Testis (tissue), 2 donors: ENCODE measurements at regions not wholly inside any gene's neighbourhood (a gene's known extent, or its start where the extent isn't known, plus 50 kb on each side); places are given as distances from the start of the nearest gene placed in this dataset.

Source experiments
- DNase-seq: peaks from one replicate; pipeline ENCODE4 v3.0.0-alpha.2; 2019
- H3K27ac ChIP-seq, 2 donors: fragments of 200-600 bp; sonication (generic); one replicate each; pipeline ENCODE4 v1.5.1; 2019
- H3K27me3 ChIP-seq: fragments of 200-600 bp; sonication (generic); one replicate; pipeline ENCODE4 v1.5.1; 2019
- H3K36me3 ChIP-seq: fragments of 200-600 bp; sonication (generic); one replicate; pipeline ENCODE4 v1.5.1; 2017; ENCODE audit warnings: low read depth; ENCODE audit errors: missing control alignments
- H3K4me1 ChIP-seq: fragments of 200-600 bp; sonication (generic); one replicate; pipeline ENCODE4 v1.5.1; 2019
- H3K4me3 ChIP-seq, 2 donors: fragments of 200-600 bp; sonication (generic); one replicate each; pipeline ENCODE4 v1.5.1; 2017 to 2019
- H3K9me3 ChIP-seq: fragments of 200-600 bp; sonication (generic); one replicate; pipeline ENCODE4 v1.5.1; 2017
- POLR2A ChIP-seq: fragments of 450-650 bp; IDR thresholded peaks from one replicate; pipeline ENCODE4 v1.6.1; 2017; ENCODE audit warnings: antibody characterized with exemption, mild to moderate bottlenecking, moderate library complexity
- WGBS, 2 donors: methylation state at CpG; one replicate each; pipeline ENCODE4 v1.1.5; 2018; 5-methylcytosine and 5-hydroxymethylcytosine counted together
- intact Hi-C: fragments of 100-400 bp; cut with DNase I; formaldehyde crosslinking; loops from one replicate; pipeline ENCODE4 v1.15.1; 2023; ENCODE audit warnings: low total_unique reads
- TF ChIP-seq, protein P1 (sequence below), 3 experiments: fragments of 450-650 bp in 2 of 3; fragments of 200-600 bp in 1 of 3; sonication (generic) in 1 of 3; IDR thresholded peaks; one replicate each; pipeline ENCODE4 v1.5.1; 2016 to 2019; ENCODE audit warnings: antibody characterized with exemption in 3 of 3, mild to moderate bottlenecking in 2 of 3, moderate library complexity in 1 of 3

DNA sequence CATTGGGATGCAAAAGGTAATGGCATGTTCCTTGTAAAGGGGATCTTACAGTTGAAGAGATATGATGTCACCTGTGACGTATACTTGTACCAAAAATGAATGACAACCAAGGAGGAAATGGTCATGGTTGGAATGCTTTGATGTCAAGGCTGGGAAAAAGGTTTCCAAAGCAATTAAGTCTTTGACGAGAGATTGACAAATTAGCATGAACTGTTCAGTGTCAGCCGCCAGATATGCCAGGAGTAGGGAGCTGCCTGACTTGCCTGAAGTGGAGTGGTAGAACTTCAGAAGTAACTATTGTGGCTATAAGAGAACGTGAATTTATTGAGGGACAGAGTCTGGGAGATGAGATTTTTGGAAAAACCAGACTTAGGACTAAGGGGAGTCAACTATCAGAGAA, 88.1 kb downstream of the SEPTIN7 start:
- H3K9me3 ChIP-seq, result no peaks in the 10 kb centered on the region
- WGBS, 2 donors, result 93 to 95% methylated on average over 4 of the region's 4 CpGs
- no peaks in the 10 kb centered on the region for H3K27me3 ChIP-seq
- no peak overlapping the region for H3K4me3 ChIP-seq
- no peaks in the 10 kb centered on the region for H3K36me3 ChIP-seq
- intact Hi-C loops, result no loop called here
- TF ChIP-seq, protein P1, sequence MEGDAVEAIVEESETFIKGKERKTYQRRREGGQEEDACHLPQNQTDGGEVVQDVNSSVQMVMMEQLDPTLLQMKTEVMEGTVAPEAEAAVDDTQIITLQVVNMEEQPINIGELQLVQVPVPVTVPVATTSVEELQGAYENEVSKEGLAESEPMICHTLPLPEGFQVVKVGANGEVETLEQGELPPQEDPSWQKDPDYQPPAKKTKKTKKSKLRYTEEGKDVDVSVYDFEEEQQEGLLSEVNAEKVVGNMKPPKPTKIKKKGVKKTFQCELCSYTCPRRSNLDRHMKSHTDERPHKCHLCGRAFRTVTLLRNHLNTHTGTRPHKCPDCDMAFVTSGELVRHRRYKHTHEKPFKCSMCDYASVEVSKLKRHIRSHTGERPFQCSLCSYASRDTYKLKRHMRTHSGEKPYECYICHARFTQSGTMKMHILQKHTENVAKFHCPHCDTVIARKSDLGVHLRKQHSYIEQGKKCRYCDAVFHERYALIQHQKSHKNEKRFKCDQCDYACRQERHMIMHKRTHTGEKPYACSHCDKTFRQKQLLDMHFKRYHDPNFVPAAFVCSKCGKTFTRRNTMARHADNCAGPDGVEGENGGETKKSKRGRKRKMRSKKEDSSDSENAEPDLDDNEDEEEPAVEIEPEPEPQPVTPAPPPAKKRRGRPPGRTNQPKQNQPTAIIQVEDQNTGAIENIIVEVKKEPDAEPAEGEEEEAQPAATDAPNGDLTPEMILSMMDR (IDR thresholded peaks at IDR 0.05), result no peak
- TF ChIP-seq POLR2A, result no peak
- no peaks in the 10 kb centered on the region for H3K4me1 ChIP-seq
- H3K27ac ChIP-seq, result no peak overlapping the region
- DNase-seq, result no peak

DNA sequence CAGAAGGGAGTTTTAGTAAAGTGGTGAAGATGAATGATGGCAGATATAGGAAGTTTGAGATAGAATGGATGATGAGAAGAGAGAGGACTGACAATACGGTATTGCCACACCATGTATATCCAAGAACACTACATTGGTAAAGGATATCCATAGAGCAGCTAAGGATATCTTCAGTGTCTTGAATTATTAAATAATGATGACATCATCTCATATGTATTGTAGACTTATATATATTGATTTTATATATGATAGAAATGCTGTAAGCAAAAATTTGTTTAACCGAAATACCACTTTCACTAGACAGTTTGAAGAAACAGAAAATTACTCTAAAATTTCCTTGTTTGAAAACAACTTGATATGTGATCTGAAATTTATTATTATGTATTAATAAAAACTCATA, 89.0 kb downstream of the SEPTIN7 start:
- no peaks in the 10 kb centered on the region for H3K27me3 ChIP-seq
- WGBS, 2 donors, result 98 to 99% methylated on average over 2 of the region's 2 CpGs
- H3K4me1 ChIP-seq, result no peaks in the 10 kb centered on the region
- TF ChIP-seq POLR2A, result no peak
- TF ChIP-seq, protein P1 (IDR thresholded peaks at IDR 0.05), result no peak
- no peak overlapping the region for H3K27ac ChIP-seq
- H3K9me3 ChIP-seq, result no peaks in the 10 kb centered on the region
- H3K4me3 ChIP-seq, result no peak overlapping the region
- DNase-seq, result no peak
- intact Hi-C loops, result no loop called here
- H3K36me3 ChIP-seq, result no peaks in the 10 kb centered on the region

DNA sequence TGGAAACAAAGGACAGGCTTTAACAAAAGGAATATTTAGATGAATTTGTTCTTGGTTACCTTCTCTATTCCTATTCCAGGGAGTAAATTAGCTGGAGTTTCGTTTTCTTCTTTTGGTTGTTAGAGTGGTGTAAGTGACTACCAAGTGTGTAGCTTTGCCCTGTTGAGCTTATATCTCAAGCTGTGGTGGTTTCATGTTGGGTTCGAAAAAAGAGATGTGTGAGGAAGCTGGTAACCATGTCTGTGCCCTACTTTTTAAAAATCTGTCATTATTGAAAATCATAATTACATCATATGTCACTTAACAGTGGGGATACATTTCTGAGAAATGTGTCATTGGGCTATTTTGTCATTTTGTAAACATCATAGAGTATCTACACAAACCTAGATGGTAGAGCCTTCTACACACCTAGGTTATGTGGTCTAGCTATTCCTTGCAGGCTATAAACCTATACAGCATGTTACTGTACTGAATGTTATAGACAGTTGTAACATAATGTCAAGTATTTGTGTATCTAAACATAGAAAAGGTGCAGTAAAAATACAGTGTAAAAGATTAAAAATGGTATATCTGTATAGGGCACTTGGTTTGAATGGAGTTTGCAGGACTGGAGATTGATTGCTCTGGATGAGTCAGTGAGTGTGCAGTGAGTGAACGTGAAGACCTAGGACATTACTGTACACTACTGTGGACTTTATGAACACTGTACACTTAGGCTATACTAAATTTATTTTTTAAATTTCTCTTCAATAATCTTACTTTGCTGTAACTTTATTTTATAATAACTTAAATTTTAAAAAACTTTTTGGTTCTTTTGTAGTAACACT, 90.4 kb downstream of the SEPTIN7 start:
- H3K27ac ChIP-seq, result no peak overlapping the region
- TF ChIP-seq, protein P1 (IDR thresholded peaks at IDR 0.05), result no peak
- no peak for TF ChIP-seq POLR2A
- 87 to 94% methylated on average over 3 of the region's 3 CpGs for WGBS, 2 donors
- no peaks in the 10 kb centered on the region for H3K9me3 ChIP-seq
- no peaks in the 10 kb centered on the region for H3K4me1 ChIP-seq
- no peaks in the 10 kb centered on the region for H3K27me3 ChIP-seq
- H3K36me3 ChIP-seq, result no peaks in the 10 kb centered on the region
- no peak for DNase-seq
- intact Hi-C loops, result no loop called here
- H3K4me3 ChIP-seq, result no peak overlapping the region

DNA sequence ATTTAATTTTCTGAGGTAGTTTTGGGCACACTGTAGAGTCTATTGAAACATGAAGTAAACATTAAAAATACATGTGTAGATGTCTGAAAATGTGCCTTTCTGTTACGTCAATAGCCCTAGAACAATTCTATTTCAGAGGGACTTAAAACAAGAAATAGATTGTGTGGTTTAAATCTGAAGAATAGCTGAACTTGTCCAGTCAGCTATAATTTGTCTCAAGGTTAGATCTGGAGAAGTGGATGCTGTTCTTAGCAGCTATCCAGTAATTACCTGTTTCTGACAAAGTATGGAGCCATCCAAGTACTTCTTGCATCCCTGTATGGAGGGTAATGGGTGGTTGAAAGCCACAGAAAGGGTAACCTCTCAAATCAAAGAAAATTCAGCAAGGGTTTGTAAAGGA, 92.8 kb downstream of the SEPTIN7 start:
- Histone ChIP-seq H3K4me1 (no peaks in the 10 kb centered on the region), H3K9me3 (no peaks in the 10 kb centered on the region), H3K27ac (no peak overlapping the region), H3K4me3 (no peak overlapping the region), H3K36me3 (no peaks in the 10 kb centered on the region), H3K27me3 (no peaks in the 10 kb centered on the region)
- no peak for DNase-seq
- 91 to 96% methylated on average over 1 of the region's 1 CpG for WGBS, 2 donors
- intact Hi-C loops, result no loop called here
- TF ChIP-seq, protein P1 (IDR thresholded peaks at IDR 0.05), result no peak
- TF ChIP-seq POLR2A, result no peak

DNA sequence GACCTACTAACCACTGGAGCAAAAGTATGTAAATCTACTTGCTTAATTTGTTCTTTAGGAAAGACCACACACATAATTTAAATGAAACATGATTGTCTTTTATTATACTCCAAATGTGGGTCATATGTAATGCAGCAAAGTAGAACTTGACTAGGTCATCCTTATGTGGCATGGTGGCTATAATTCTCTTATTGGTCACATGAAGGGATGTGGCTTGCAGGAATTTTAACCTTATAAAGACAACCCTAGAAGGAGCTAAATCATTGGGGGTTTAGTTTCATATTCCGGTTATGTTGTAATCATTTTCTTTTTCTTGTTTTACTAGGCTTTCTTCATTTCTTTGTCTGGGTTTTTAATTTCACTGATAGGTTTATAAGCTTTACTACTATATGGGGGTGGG, 93.9 kb downstream of the SEPTIN7 start:
- WGBS, 2 donors, result 95 to 100% methylated on average over 1 of the region's 1 CpG
- DNase-seq, result no peak
- TF ChIP-seq, protein P1 (IDR thresholded peaks at IDR 0.05), result no peak
- TF ChIP-seq POLR2A, result no peak
- Histone ChIP-seq H3K27ac (no peak overlapping the region), H3K4me1 (no peaks in the 10 kb centered on the region), H3K27me3 (no peaks in the 10 kb centered on the region), H3K4me3 (no peak overlapping the region), H3K9me3 (no peaks in the 10 kb centered on the region), H3K36me3 (no peaks in the 10 kb centered on the region)
- intact Hi-C loops, result no loop called here
